Upper lobe of right lung (tissue), 1 donor: ENCODE measurements at regions not wholly inside any gene's neighbourhood (a gene's known extent, or its start where the extent isn't known, plus 50 kb on each side); places are given as distances from the start of the nearest gene placed in this dataset.

Experiments
- ATAC-seq: fragments of 200-7000 bp; cut with Tn5 transposase; one replicate; pipeline ENCODE4 v1.9.1; 2020; ENCODE audit warnings: mild to moderate bottlenecking, moderate library complexity
- DNase-seq: peaks from one replicate; pipeline ENCODE4 v3.0.0-alpha.2; 2020
- H3K27ac ChIP-seq: fragments of 200-600 bp; one replicate; pipeline ENCODE4 v1.8.0; 2022
- H3K27me3 ChIP-seq: fragments of 200-600 bp; one replicate; pipeline ENCODE4 v1.8.0; 2022; ENCODE audit warnings: mild to moderate bottlenecking
- H3K36me3 ChIP-seq: fragments of 200-600 bp; one replicate; pipeline ENCODE4 v1.8.0; 2022
- H3K4me1 ChIP-seq: fragments of 200-600 bp; one replicate; pipeline ENCODE4 v1.8.0; 2022
- H3K4me3 ChIP-seq: fragments of 200-600 bp; one replicate; pipeline ENCODE4 v1.8.0; 2022; ENCODE audit warnings: mild to moderate bottlenecking
- H3K9me3 ChIP-seq: fragments of 200-600 bp; one replicate; pipeline ENCODE4 v1.8.0; 2022
- CTCF ChIP-seq: fragments of 200-600 bp; IDR thresholded peaks from one replicate; pipeline ENCODE4 v1.8.0; 2022; ENCODE audit warnings: antibody characterized with exemption
- intact Hi-C: fragments of 100-400 bp; cut with DNase I; formaldehyde crosslinking; loops from one replicate; pipeline ENCODE4 v1.11.0; 2022
- donor health status: DM: no; HTN: yes; CAD: no; lungs with severe emphysema.

- H3K4me3 ChIP-seq, result no peak overlapping the region
- no peak overlapping the region for H3K27ac ChIP-seq
- no peak for TF ChIP-seq CTCF
- H3K9me3 ChIP-seq, result no peaks in the 10 kb centered on the region
- H3K27me3 ChIP-seq, result no peaks in the 10 kb centered on the region
- no peaks in the 10 kb centered on the region for H3K4me1 ChIP-seq
- DNase-seq (no peak), ATAC-seq (no peak)
- intact Hi-C loops, result no loop called here
- H3K36me3 ChIP-seq, result no peaks in the 10 kb centered on the region
Observed at GRCh38 chr7:18096087-18096486, 68.4 kb upstream of the PRPS1L1 start.

GRCh38 chr7:18102576-18102975, 74.9 kb upstream of the PRPS1L1 start:
- Histone ChIP-seq H3K36me3 (no peaks in the 10 kb centered on the region), H3K27ac (no peak overlapping the region), H3K4me3 (no peak overlapping the region), H3K27me3 (no peaks in the 10 kb centered on the region), H3K9me3 (no peaks in the 10 kb centered on the region), H3K4me1 (no peaks in the 10 kb centered on the region)
- DNase-seq (no peak), ATAC-seq (no peak)
- intact Hi-C loops, result no loop called here
- no peak for TF ChIP-seq CTCF

DNA sequence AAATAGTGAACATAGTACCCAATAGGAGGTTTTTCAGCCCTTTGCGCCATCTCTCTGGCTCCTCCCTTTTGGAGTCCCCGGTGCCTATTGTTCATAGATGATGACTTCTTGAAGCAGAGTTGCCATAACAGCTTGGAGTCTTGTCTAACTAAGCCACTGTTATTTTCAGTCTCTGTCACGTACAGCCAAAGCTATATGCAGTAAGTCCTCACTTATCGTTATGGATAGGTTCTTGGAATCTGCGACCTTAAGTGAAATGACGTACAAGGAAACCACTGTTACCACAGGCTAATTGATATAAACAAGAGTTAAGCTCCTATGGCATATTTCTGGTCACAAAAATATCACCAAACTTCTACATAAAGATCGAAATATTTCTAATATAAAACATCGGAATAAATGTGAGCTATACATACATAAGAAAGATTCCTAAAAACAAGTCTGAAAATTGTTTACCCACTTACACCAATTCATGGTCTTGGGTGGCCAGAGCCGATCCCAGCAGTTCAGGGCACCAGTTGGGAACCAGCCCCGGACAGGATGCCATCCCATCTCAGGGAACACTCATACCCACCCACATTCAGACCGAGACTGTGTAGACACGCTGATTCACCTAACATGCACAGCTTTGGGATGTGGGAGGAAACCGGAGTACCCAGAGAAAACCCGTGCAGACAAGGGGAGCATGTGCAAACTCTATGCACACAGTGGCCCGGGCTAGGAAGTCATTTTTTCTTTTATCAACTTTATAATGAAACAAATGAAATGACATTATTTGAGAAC, 76.0 kb upstream of the PRPS1L1 start:
- intact Hi-C loops, result no loop called here
- no peaks in the 10 kb centered on the region for H3K27me3 ChIP-seq
- no peak overlapping the region for H3K4me3 ChIP-seq
- H3K4me1 ChIP-seq, result no peaks in the 10 kb centered on the region
- no peak for TF ChIP-seq CTCF
- no peak for DNase-seq
- H3K36me3 ChIP-seq, result no peaks in the 10 kb centered on the region
- H3K27ac ChIP-seq, result no peak overlapping the region
- no peak for ATAC-seq
- H3K9me3 ChIP-seq, result no peaks in the 10 kb centered on the region

DNA sequence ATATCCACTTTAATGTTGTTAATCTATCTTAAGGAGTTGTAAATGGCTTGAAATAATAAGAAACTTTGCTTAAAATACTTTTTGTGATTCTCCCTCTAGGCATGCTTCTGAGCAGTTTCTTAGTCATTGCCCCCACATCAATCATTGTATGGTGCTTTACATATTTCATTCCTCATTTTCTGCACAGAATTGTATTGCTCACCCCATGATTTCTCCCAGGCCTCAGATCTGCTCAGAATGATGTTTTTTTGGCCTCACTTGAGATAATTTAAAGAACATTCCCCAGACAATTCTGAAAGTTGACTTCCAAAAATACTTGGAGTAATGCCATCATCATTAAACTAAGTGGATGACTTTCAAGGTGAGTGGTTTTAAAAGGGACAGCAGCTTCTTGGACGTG, 82.1 kb upstream of the PRPS1L1 start:
- no peak for TF ChIP-seq CTCF
- Histone ChIP-seq H3K9me3 (no peaks in the 10 kb centered on the region), H3K27me3 (no peaks in the 10 kb centered on the region), H3K27ac (no peak overlapping the region), H3K4me3 (no peak overlapping the region), H3K36me3 (no peaks in the 10 kb centered on the region), H3K4me1 (no peaks in the 10 kb centered on the region)
- ATAC-seq (no peak), DNase-seq (no peak)
- intact Hi-C loops, result no loop called here

DNA sequence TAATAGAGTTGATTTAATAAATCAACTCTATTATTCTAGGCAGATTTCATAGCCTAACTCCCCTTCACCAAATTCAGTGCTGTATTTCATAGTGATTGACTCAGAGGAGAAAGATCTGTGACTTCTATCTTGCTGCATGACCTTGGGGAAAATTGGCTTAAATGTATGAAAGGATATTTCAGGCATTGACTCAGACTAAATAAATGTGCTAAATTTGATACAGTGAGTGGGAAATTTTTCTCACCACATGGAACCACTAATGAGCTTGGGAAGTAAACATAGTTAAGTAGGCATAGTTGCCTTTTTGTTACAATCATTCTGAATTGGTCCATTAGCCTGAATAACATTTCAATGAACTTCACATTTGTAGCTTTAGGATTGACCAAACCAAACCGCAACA, 89.0 kb upstream of the PRPS1L1 start:
- TF ChIP-seq CTCF, result no peak
- no peaks in the 10 kb centered on the region for H3K4me1 ChIP-seq

DNA sequence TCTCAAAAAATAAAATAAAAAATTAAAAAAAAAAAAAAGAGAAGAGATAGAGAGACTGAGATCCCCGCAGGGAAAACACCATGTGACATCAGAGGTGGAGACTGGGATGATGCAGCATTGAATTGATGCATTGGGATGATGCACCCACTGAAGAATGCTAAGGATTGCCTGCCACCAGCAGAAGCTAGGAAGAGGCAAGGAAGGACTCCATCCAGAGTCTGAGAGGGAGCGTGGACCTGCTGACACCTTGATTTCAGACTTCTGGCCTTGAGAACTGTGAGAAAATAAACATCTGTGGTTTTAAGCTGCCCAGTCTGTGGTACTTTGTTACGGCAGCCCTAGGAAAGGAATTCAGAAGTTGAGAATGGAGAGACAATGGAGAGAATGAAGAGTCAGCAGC, 89.8 kb upstream of the PRPS1L1 start:
- TF ChIP-seq CTCF, result no peak
- Histone ChIP-seq H3K4me3 (no peak overlapping the region), H3K4me1 (no peaks in the 10 kb centered on the region), H3K27ac (no peak overlapping the region), H3K27me3 (no peaks in the 10 kb centered on the region), H3K9me3 (no peaks in the 10 kb centered on the region), H3K36me3 (no peaks in the 10 kb centered on the region)
- intact Hi-C loops, result no loop called here
- DNase-seq, result no peak
- ATAC-seq, result no peak

More for the DNA sequence above, 89.0 kb upstream of the PRPS1L1 start:
- H3K36me3 ChIP-seq, result no peaks in the 10 kb centered on the region
- no peak for DNase-seq
- no peaks in the 10 kb centered on the region for H3K27me3 ChIP-seq
- H3K4me3 ChIP-seq, result no peak overlapping the region
- intact Hi-C loops, result no loop called here
- no peak for ATAC-seq
- no peaks in the 10 kb centered on the region for H3K9me3 ChIP-seq
- H3K27ac ChIP-seq, result no peak overlapping the region
